H9 (cell line): ENCODE measurements at regions not wholly inside any gene's neighbourhood (a gene's known extent, or its start where the extent isn't known, plus 50 kb on each side); places are given as distances from the start of the nearest gene placed in this dataset.

Experiments
- DNase-seq: peaks from one replicate; pipeline ENCODE4 v3.0.0-alpha.2; 2017
- H2AFZ ChIP-seq: one replicate; pipeline ENCODE4 v1.6.1; 2013; ENCODE audit warnings: mild to moderate bottlenecking, low read length, control low read depth, moderate library complexity
- H2AK5ac ChIP-seq: 2 replicates; pipeline ENCODE4 v1.6.1; 2013; ENCODE audit warnings: low read length, control low read depth, mixed read lengths; ENCODE audit not compliant: insufficient read length
- H2BK120ac ChIP-seq: one replicate; pipeline ENCODE4 v1.6.1; 2013; ENCODE audit warnings: low read depth, mild to moderate bottlenecking, low read length, control low read depth, inconsistent platforms; ENCODE audit not compliant: poor library complexity, severe bottlenecking
- H2BK12ac ChIP-seq: 2 replicates; pipeline ENCODE4 v1.6.1; 2013; ENCODE audit warnings: low read length, control low read depth, mixed read lengths, low read depth; ENCODE audit not compliant: insufficient read length
- H2BK15ac ChIP-seq: 2 replicates; pipeline ENCODE4 v1.6.1; 2013; ENCODE audit warnings: low read depth, low read length, control low read depth
- H2BK20ac ChIP-seq: one replicate; pipeline ENCODE4 v1.6.1; 2013; ENCODE audit warnings: low read depth, mild to moderate bottlenecking, low read length, control low read depth, inconsistent platforms; ENCODE audit not compliant: poor library complexity, severe bottlenecking
- H2BK5ac ChIP-seq: 2 replicates; pipeline ENCODE4 v1.6.1; 2013; ENCODE audit warnings: low read length, control low read depth, mixed read lengths; ENCODE audit not compliant: insufficient read length
- H3K14ac ChIP-seq: 2 replicates; pipeline ENCODE4 v1.6.1; 2013; ENCODE audit warnings: low read length, control low read depth; ENCODE audit not compliant: insufficient read depth
- H3K18ac ChIP-seq: 2 replicates; pipeline ENCODE4 v1.6.1; 2013; ENCODE audit warnings: low read depth, mild to moderate bottlenecking, mixed read lengths, low read length, control low read depth; ENCODE audit not compliant: insufficient read length
- H3K23ac ChIP-seq: 2 replicates; pipeline ENCODE4 v1.6.1; 2013; ENCODE audit warnings: low read length, control low read depth, mixed read lengths, low read depth; ENCODE audit not compliant: insufficient read length
- H3K23me2 ChIP-seq: 2 replicates; pipeline ENCODE4 v1.6.1; 2013; ENCODE audit warnings: low read depth, mild to moderate bottlenecking, mixed read lengths, low read length, control low read depth; ENCODE audit not compliant: insufficient read length, poor library complexity, severe bottlenecking
- H3K27ac ChIP-seq: 2 replicates; pipeline ENCODE4 v1.5.1; 2013; ENCODE audit warnings: low read length, control low read depth, mixed read lengths, low read depth; ENCODE audit not compliant: insufficient read length
- H3K27me3 ChIP-seq: 2 replicates; pipeline ENCODE4 v1.6.1; 2013; ENCODE audit warnings: low read length, control low read depth, inconsistent platforms; ENCODE audit not compliant: insufficient read depth
- H3K4ac ChIP-seq: 2 replicates; pipeline ENCODE4 v1.6.1; 2013; ENCODE audit warnings: low read depth, mild to moderate bottlenecking, control low read depth, inconsistent platforms, low read length, moderate library complexity
- H3K4me1 ChIP-seq: 2 replicates; pipeline ENCODE4 v1.6.1; 2013; ENCODE audit warnings: low read length, control low read depth, inconsistent platforms; ENCODE audit not compliant: insufficient read depth
- H3K4me2 ChIP-seq: 2 replicates; pipeline ENCODE4 v1.6.1; 2013; ENCODE audit warnings: low read length, control low read depth, mixed read lengths; ENCODE audit not compliant: insufficient read length, insufficient read depth
- H3K56ac ChIP-seq: 2 replicates; pipeline ENCODE4 v1.6.1; 2013; ENCODE audit warnings: low read depth, mild to moderate bottlenecking, mixed read lengths, low read length, control low read depth; ENCODE audit not compliant: insufficient read length
- H3K79me1 ChIP-seq: 2 replicates; pipeline ENCODE4 v1.6.1; 2013; ENCODE audit warnings: low read depth, mild to moderate bottlenecking, moderate library complexity, low read length, control low read depth, inconsistent platforms; ENCODE audit not compliant: insufficient read depth, poor library complexity, severe bottlenecking
- H3K79me2 ChIP-seq: 2 replicates; pipeline ENCODE4 v1.6.1; 2013; ENCODE audit warnings: low read length, control low read depth, inconsistent platforms; ENCODE audit not compliant: insufficient read depth
- H3K9ac ChIP-seq: 2 replicates; pipeline ENCODE4 v1.6.1; 2013; ENCODE audit warnings: low read length, control low read depth, mixed read lengths; ENCODE audit not compliant: insufficient read length; ENCODE audit errors: extremely low read depth
- H3K9me3 ChIP-seq: one replicate; pipeline ENCODE4 v1.6.1; 2013; ENCODE audit warnings: low read depth, low read length, inconsistent platforms; ENCODE audit not compliant: control insufficient read depth
- H3T11ph ChIP-seq: one replicate; pipeline ENCODE4 v1.6.1; 2013; ENCODE audit warnings: mild to moderate bottlenecking, low read length, control low read depth, inconsistent platforms
- H4K20me1 ChIP-seq: one replicate; pipeline ENCODE4 v1.6.1; 2013; ENCODE audit not compliant: control insufficient read depth, insufficient read length, insufficient read depth
- H4K5ac ChIP-seq: 2 replicates; pipeline ENCODE4 v1.6.1; 2013; ENCODE audit warnings: low read depth, mild to moderate bottlenecking, mixed read lengths, low read length, control low read depth; ENCODE audit not compliant: insufficient read length
- H4K8ac ChIP-seq: replicated peaks from 2 replicates; pipeline ENCODE4 v1.6.1; 2013; ENCODE audit warnings: low read length, control low read depth, mixed read lengths, low read depth; ENCODE audit not compliant: insufficient read length
- H4K91ac ChIP-seq: 2 replicates; pipeline ENCODE4 v1.6.1; 2013; ENCODE audit warnings: low read depth, mild to moderate bottlenecking, moderate library complexity, mixed read lengths, low read length, control low read depth; ENCODE audit not compliant: insufficient read length
- H3K27ac Mint-ChIP-seq, 3 experiments: 2 replicates in 2 of 3; 3 replicates in 1 of 3; pipeline ENCODE4 v1.8.0; 2020 to 2021; ENCODE audit warnings: mixed read lengths in 3 of 3, mild to moderate bottlenecking in 1 of 3, moderate library complexity in 1 of 3
- H3K27me3 Mint-ChIP-seq: 2 replicates; pipeline ENCODE4 v1.8.0; 2021; ENCODE audit warnings: low read depth, mild to moderate bottlenecking, moderate library complexity, mixed read lengths
- H3K36me3 Mint-ChIP-seq, 3 experiments: 2 replicates in 2 of 3; 3 replicates in 1 of 3; pipeline ENCODE4 v1.8.0; 2020 to 2021; ENCODE audit warnings: low read depth in 3 of 3, mixed read lengths in 3 of 3; ENCODE audit not compliant: insufficient read depth in 1 of 3
- H3K4me1 Mint-ChIP-seq, 2 experiments: 2 replicates each; pipeline ENCODE4 v1.8.0; 2020; ENCODE audit warnings: mixed read lengths in 2 of 2
- H3K4me3 Mint-ChIP-seq, 2 experiments: 2 replicates in 1 of 2; 3 replicates in 1 of 2; pipeline ENCODE4 v1.8.0; 2020 to 2021; ENCODE audit warnings: mild to moderate bottlenecking in 2 of 2, mixed read lengths in 2 of 2, moderate library complexity in 1 of 2
- H3K9me3 Mint-ChIP-seq, 2 experiments: 2 replicates in 1 of 2; 3 replicates in 1 of 2; pipeline ENCODE4 v1.8.0; 2020; ENCODE audit warnings: mild to moderate bottlenecking in 2 of 2, mixed read lengths in 2 of 2, moderate library complexity in 1 of 2
- WGBS: extraction: QIAGEN DNeasy Blood & Tissue Kit; methylation state at CpG from one replicate; pipeline ENCODE4 v1.1.7; 2013; ENCODE audit warnings: missing lambda C conversion rate, low lambda C conversion rate, mixed read lengths; ENCODE audit not compliant: insufficient read length; ENCODE audit errors: extremely low coverage; 5-methylcytosine and 5-hydroxymethylcytosine counted together
- TF ChIP-seq, protein P1 (sequence below): fragments of 200-600 bp; sonication (generic); conservative IDR thresholded peaks from 3 replicates; pipeline ENCODE4 v1.8.0; 2021; ENCODE audit warnings: antibody characterized with exemption, mild to moderate bottlenecking

DNA sequence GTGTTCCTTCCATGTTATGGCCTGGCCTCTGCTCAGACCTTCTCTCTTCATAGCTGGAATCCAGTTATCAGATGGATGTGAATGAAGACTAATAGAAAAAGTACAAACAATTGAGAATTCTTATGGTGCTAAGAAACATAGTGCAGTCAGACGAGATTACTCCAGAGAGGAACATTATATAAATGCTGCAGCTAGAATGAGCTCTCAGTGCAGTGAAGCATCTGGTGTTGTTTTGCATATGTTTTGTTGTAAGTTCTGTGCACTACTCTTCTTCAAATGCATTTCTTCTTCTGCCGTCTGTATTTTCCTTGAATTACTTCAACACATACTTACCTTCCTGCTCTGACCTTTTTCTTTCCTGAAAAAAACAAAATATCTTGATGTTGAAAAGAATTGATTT, 602.4 kb upstream of the CDH18 start:
- Histone ChIP-seq H2AK5ac (no peak overlapping the region), H2BK120ac (no peak overlapping the region), H3K79me1 (no peaks in the 10 kb centered on the region), H3K9ac (no peak overlapping the region), H3K27ac (no peak overlapping the region), H2BK12ac (no peak overlapping the region), H2BK20ac (no peak overlapping the region), H2AFZ (no peak overlapping the region), H4K91ac (no peak overlapping the region), H3K56ac (no peak overlapping the region), H3K9me3 (no peaks in the 10 kb centered on the region), H3K4ac (no peak overlapping the region), H3K4me1 (no peaks in the 10 kb centered on the region), H2BK5ac (no peak overlapping the region), H3K14ac (no peak overlapping the region), H4K8ac (no peak overlapping the region), H4K20me1 (no peaks in the 10 kb centered on the region), H3K4me2 (no peak overlapping the region), H4K5ac (no peak overlapping the region), H2BK15ac (no peak overlapping the region), H3K23me2 (no peaks in the 10 kb centered on the region), H3T11ph (no peak overlapping the region), H3K18ac (no peak overlapping the region), H3K23ac (no peak overlapping the region), H3K27me3 (no peaks in the 10 kb centered on the region), H3K79me2 (no peaks in the 10 kb centered on the region)
- WGBS: no CpG with 5 or more reads among the region's 2 CpGs
- no peaks in the 10 kb centered on the region for H3K9me3 Mint-ChIP-seq
- no peak overlapping the region for H3K27ac Mint-ChIP-seq
- H3K27me3 Mint-ChIP-seq: no peaks in the 10 kb centered on the region
- no peak for DNase-seq
- TF ChIP-seq, protein P1, sequence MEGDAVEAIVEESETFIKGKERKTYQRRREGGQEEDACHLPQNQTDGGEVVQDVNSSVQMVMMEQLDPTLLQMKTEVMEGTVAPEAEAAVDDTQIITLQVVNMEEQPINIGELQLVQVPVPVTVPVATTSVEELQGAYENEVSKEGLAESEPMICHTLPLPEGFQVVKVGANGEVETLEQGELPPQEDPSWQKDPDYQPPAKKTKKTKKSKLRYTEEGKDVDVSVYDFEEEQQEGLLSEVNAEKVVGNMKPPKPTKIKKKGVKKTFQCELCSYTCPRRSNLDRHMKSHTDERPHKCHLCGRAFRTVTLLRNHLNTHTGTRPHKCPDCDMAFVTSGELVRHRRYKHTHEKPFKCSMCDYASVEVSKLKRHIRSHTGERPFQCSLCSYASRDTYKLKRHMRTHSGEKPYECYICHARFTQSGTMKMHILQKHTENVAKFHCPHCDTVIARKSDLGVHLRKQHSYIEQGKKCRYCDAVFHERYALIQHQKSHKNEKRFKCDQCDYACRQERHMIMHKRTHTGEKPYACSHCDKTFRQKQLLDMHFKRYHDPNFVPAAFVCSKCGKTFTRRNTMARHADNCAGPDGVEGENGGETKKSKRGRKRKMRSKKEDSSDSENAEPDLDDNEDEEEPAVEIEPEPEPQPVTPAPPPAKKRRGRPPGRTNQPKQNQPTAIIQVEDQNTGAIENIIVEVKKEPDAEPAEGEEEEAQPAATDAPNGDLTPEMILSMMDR: no peak
- H3K4me1 Mint-ChIP-seq: no peaks in the 10 kb centered on the region
- H3K4me3 Mint-ChIP-seq: no peak overlapping the region
- H3K36me3 Mint-ChIP-seq: no peaks in the 10 kb centered on the region
